ENCODE measurements at regions not wholly inside any gene's neighbourhood (a gene's known extent, or its start where the extent isn't known, plus 50 kb on each side); places are given as distances from the start of the nearest gene placed in this dataset.
A peak's percentile ranks its signal among the peaks of the same experiment; 100 is the strongest.

- peak; percentile 83 for DNase-seq (ENCODE audit: low read depth)
- H3K4me3 ChIP-seq (ENCODE audit: low read depth, low read length) = no peak overlapping the region
Observed at GRCh38 chr15:29888646-29889045, 66.4 kb upstream of the TJP1 start.

GRCh38 chr15:29887721-29888120 lies 65.5 kb upstream of the TJP1 start:
- no peak overlapping the region for H3K4me3 ChIP-seq (ENCODE audit: low read depth, low read length)
- DNase-seq (ENCODE audit: low read depth) = peak; percentile 53

GRCh38 chr15:29885183-29885582 lies 62.9 kb upstream of the TJP1 start:
- no peak for DNase-seq (ENCODE audit: low read depth)

GRCh38 chr15:29883126-29883525 lies 60.9 kb upstream of the TJP1 start:
- no peak overlapping the region for H3K4me3 ChIP-seq (ENCODE audit: low read depth, low read length)
- no peak for DNase-seq (ENCODE audit: low read depth)

More at GRCh38 chr15:29885183-29885582, 62.9 kb upstream of the TJP1 start:
- no peak overlapping the region for H3K4me3 ChIP-seq (ENCODE audit: low read depth, low read length)

- no peak for DNase-seq (ENCODE audit: low read depth)
Observed at GRCh38 chr15:29880886-29881285, 58.6 kb upstream of the TJP1 start.

GRCh38 chr15:29880341-29880740 lies 58.1 kb upstream of the TJP1 start:
- no peak overlapping the region for H3K4me3 ChIP-seq (ENCODE audit: low read depth, low read length)
- DNase-seq (ENCODE audit: low read depth) = no peak

More at GRCh38 chr15:29880886-29881285, 58.6 kb upstream of the TJP1 start:
- no peak overlapping the region for H3K4me3 ChIP-seq (ENCODE audit: low read depth, low read length)

GRCh38 chr15:29874977-29875376 lies 52.7 kb upstream of the TJP1 start:
- no peak overlapping the region for H3K4me3 ChIP-seq (ENCODE audit: low read depth, low read length)
- no peak for DNase-seq (ENCODE audit: low read depth)

GRCh38 chr15:29873947-29874411 lies 51.7 kb upstream of the TJP1 start:
- DNase-seq (ENCODE audit: low read depth) = no peak
- no peak overlapping the region for H3K4me3 ChIP-seq (ENCODE audit: low read depth, low read length)

- no peak overlapping the region for H3K4me3 ChIP-seq (ENCODE audit: low read depth, low read length)
- DNase-seq (ENCODE audit: low read depth) = no peak
Observed at GRCh38 chr15:29873264-29873663, 51.0 kb upstream of the TJP1 start.

GRCh38 chr15:29872716-29873115 lies 50.4 kb upstream of the TJP1 start:
- DNase-seq (ENCODE audit: low read depth) = no peak
- no peak overlapping the region for H3K4me3 ChIP-seq (ENCODE audit: low read depth, low read length)

All from skeletal muscle cell (primary cell).